Activated B cell treated with CpG ODN at 0.5 μM for 24 hours (primary cell): ENCODE measurements at regions not wholly inside any gene's neighbourhood (a gene's known extent, or its start where the extent isn't known, plus 50 kb on each side); places are given as distances from the start of the nearest gene placed in this dataset.
"Not testable (repeated sequence)": the region's sequence is repeated elsewhere in the genome, so short reads cannot be mapped to it uniquely, and the experiment has no call there.

Experiments used
- ATAC-seq: fragments of 200-7000 bp; cut with Tn5 transposase; one replicate; pipeline ENCODE4 v1.10.0; 2021; ENCODE audit warnings: low read depth, mild to moderate bottlenecking, moderate library complexity
- CTCF ChIA-PET: fragments of 350-600 bp; sonication (Branson Sonifier 250); formaldehyde crosslinking; loops from one replicate; lab custom pipeline; 2021; ENCODE audit warnings: antibody characterized with exemption; lab: Charles Lee
- POLR2A ChIA-PET: fragments of 350-600 bp; sonication (Branson Sonifier 250); formaldehyde crosslinking; loops from one replicate; lab custom pipeline; 2021; ENCODE audit warnings: antibody characterized with exemption; lab: Charles Lee
- DNase-seq: peaks from one replicate; pipeline ENCODE4 v3.0.0; 2022
- H3K27ac Mint-ChIP-seq: one replicate; pipeline ENCODE4 v1.8.0; 2020; ENCODE audit warnings: mixed read lengths
- H3K27me3 Mint-ChIP-seq: one replicate; pipeline ENCODE4 v1.8.0; 2021; ENCODE audit warnings: mixed read lengths
- H3K36me3 Mint-ChIP-seq: one replicate; pipeline ENCODE4 v1.8.0; 2021; ENCODE audit warnings: low read depth, mixed read lengths
- H3K4me1 Mint-ChIP-seq: one replicate; pipeline ENCODE4 v1.8.0; 2021; ENCODE audit warnings: mixed read lengths
- H3K4me3 Mint-ChIP-seq: one replicate; pipeline ENCODE4 v1.8.0; 2020; ENCODE audit warnings: mild to moderate bottlenecking, mixed read lengths
- H3K9me3 Mint-ChIP-seq: one replicate; pipeline ENCODE4 v1.8.0; 2020; ENCODE audit warnings: mixed read lengths
- intact Hi-C: fragments of 100-400 bp; cut with micrococcal nuclease; formaldehyde crosslinking; loops from one replicate; pipeline ENCODE4 v1.15.1; 2024
- TF ChIP-seq, protein P1 (sequence below): fragments of 200-600 bp; IDR thresholded peaks from one replicate; pipeline ENCODE4 v1.8.0; 2022; ENCODE audit warnings: antibody characterized with exemption, mild to moderate bottlenecking

DNA sequence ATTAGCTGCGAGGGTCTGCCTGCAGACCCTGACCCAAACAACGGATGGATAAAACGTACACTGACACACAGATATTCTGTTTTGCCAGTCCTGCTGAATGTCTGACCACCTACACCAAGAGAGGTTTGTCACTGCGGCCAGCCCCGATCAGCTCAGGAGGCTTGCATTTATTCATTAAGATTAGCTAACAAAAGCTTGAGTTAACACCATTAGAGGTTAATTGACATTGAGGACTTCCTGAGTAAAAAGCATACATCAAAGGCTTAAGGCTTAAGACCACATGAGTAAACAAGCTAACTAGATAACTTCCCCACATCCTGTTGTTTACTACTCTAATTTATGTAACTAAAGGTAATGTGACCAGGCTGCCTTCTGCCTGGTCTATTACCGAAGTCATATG lies 198.1 kb upstream of the TRPC7 start:
- no peak for DNase-seq
- TF ChIP-seq, protein P1, sequence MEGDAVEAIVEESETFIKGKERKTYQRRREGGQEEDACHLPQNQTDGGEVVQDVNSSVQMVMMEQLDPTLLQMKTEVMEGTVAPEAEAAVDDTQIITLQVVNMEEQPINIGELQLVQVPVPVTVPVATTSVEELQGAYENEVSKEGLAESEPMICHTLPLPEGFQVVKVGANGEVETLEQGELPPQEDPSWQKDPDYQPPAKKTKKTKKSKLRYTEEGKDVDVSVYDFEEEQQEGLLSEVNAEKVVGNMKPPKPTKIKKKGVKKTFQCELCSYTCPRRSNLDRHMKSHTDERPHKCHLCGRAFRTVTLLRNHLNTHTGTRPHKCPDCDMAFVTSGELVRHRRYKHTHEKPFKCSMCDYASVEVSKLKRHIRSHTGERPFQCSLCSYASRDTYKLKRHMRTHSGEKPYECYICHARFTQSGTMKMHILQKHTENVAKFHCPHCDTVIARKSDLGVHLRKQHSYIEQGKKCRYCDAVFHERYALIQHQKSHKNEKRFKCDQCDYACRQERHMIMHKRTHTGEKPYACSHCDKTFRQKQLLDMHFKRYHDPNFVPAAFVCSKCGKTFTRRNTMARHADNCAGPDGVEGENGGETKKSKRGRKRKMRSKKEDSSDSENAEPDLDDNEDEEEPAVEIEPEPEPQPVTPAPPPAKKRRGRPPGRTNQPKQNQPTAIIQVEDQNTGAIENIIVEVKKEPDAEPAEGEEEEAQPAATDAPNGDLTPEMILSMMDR: no peak
- POLR2A ChIA-PET: no interaction called here
- intact Hi-C loops: no loop called here
- Mint-ChIP-seq H3K9me3 (peaks cover 4% of the 10 kb centered on the region), H3K4me1 (no peaks in the 10 kb centered on the region), H3K27ac (no peak overlapping the region), H3K27me3 (no peaks in the 10 kb centered on the region), H3K36me3 (no peaks in the 10 kb centered on the region), H3K4me3 (no peak overlapping the region)
- ATAC-seq: no peak
- CTCF ChIA-PET: no interaction called here

GRCh38 chr5:136560126-136560525 lies 194.8 kb upstream of the TRPC7 start:
- ChIA-PET CTCF (no interaction called here), POLR2A (no interaction called here)
- Mint-ChIP-seq H3K4me3 (no peak overlapping the region), H3K36me3 (no peaks in the 10 kb centered on the region), H3K4me1 (no peaks in the 10 kb centered on the region), H3K27me3 (no peaks in the 10 kb centered on the region), H3K27ac (no peak overlapping the region), H3K9me3 (peaks cover 8% of the 10 kb centered on the region)
- intact Hi-C loops: no loop called here
- no peak for DNase-seq
- TF ChIP-seq, protein P1: no peak
- ATAC-seq: no peak

- H3K4me1 Mint-ChIP-seq: no peaks in the 10 kb centered on the region
- ATAC-seq (no peak), DNase-seq (no peak)
- TF ChIP-seq, protein P1: no peak
- peaks cover 10% of the 10 kb centered on the region for H3K9me3 Mint-ChIP-seq
- no peaks in the 10 kb centered on the region for H3K27me3 Mint-ChIP-seq
- ChIA-PET CTCF (no interaction called here), POLR2A (no interaction called here)
- H3K4me3 Mint-ChIP-seq: no peak overlapping the region
- no peaks in the 10 kb centered on the region for H3K36me3 Mint-ChIP-seq
- no peak overlapping the region for H3K27ac Mint-ChIP-seq
- intact Hi-C loops: no loop called here
These were observed 194.3 kb upstream of the TRPC7 start for GRCh38 chr5:136559651-136560050.

- CTCF ChIA-PET, H3K36me3 Mint-ChIP-seq, H3K4me3 Mint-ChIP-seq, H3K4me1 Mint-ChIP-seq, POLR2A ChIA-PET, H3K27ac Mint-ChIP-seq, H3K27me3 Mint-ChIP-seq, DNase-seq, H3K9me3 Mint-ChIP-seq, intact Hi-C loops, ATAC-seq: not testable (repeated sequence)
These were observed 181.8 kb upstream of the TRPC7 start for GRCh38 chr5:136547096-136547495.

- CTCF ChIA-PET, DNase-seq, ATAC-seq, H3K27ac Mint-ChIP-seq, H3K27me3 Mint-ChIP-seq, H3K9me3 Mint-ChIP-seq, POLR2A ChIA-PET, H3K4me3 Mint-ChIP-seq, intact Hi-C loops, H3K36me3 Mint-ChIP-seq, H3K4me1 Mint-ChIP-seq: not testable (repeated sequence)
These were observed 181.1 kb upstream of the TRPC7 start for GRCh38 chr5:136546441-136546840.

DNA sequence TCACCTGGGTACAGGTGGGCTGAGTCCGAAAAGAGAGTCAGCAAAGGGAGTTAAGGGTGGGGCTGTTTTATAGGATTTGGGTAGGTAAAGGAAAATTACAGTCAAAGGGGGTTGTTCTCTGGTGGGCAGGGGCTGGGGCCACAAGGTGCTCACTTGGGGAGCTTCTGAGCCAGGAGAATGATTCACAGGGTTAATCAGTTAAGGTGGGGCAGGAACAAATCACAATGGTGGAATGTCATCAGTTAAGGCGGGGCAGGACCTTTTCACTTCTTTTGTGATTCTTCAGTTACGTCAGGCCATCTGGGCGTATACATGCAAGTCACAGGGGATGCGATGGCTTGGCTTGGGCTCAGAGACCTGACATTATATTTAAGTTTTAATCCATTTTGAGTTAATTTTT lies 179.7 kb upstream of the TRPC7 start:
- intact Hi-C loops, H3K4me1 Mint-ChIP-seq, H3K27ac Mint-ChIP-seq, ATAC-seq, H3K36me3 Mint-ChIP-seq, DNase-seq, H3K9me3 Mint-ChIP-seq, POLR2A ChIA-PET, H3K4me3 Mint-ChIP-seq, H3K27me3 Mint-ChIP-seq, CTCF ChIA-PET: not testable (repeated sequence)

- Mint-ChIP-seq H3K36me3 (no peaks in the 10 kb centered on the region), H3K27me3 (no peaks in the 10 kb centered on the region), H3K9me3 (no peaks in the 10 kb centered on the region), H3K27ac (no peak overlapping the region), H3K4me3 (no peak overlapping the region), H3K4me1 (no peaks in the 10 kb centered on the region)
- intact Hi-C loops: no loop called here
- ATAC-seq (no peak), DNase-seq (no peak)
- POLR2A ChIA-PET: interaction anchor here (0.6 kb wide), 1 partner anchor 18 kb away, joined by 5 read pairs; no protein-coding TSS in a partner anchor
- TF ChIP-seq, protein P1: no peak
- CTCF ChIA-PET: no interaction called here
These were observed 173.2 kb upstream of the TRPC7 start for GRCh38 chr5:136538534-136538933.
